ENCODE measurements at regions not wholly inside any gene's neighbourhood (a gene's known extent, or its start where the extent isn't known, plus 50 kb on each side); places are given as distances from the start of the nearest gene placed in this dataset.

GRCh38 chr12:98123021-98123461 lies 392.3 kb upstream of the TMPO start:
- no peak for DNase-seq (ENCODE audit: low read depth in 4 of 4, low spot score in 3 of 4)

GRCh38 chr12:98126637-98127335 lies 388.6 kb upstream of the TMPO start:
- DNase-seq (ENCODE audit: low read depth in 4 of 4, low spot score in 3 of 4) = no peak

GRCh38 chr12:98127336-98127679 lies 388.1 kb upstream of the TMPO start:
- DNase-seq (ENCODE audit: low read depth in 4 of 4, low spot score in 3 of 4) = no peak

GRCh38 chr12:98127854-98128253 lies 387.5 kb upstream of the TMPO start:
- no peak for DNase-seq (ENCODE audit: low read depth in 4 of 4, low spot score in 3 of 4)

- DNase-seq (ENCODE audit: low read depth in 4 of 4, low spot score in 3 of 4) = no peak
These were observed 378.8 kb upstream of the TMPO start for GRCh38 chr12:98136544-98136943.

GRCh38 chr12:98137278-98137677 lies 378.1 kb upstream of the TMPO start:
- DNase-seq (ENCODE audit: low read depth in 4 of 4, low spot score in 3 of 4) = no peak

GRCh38 chr12:98144953-98145352 lies 370.4 kb upstream of the TMPO start:
- no peak for DNase-seq (ENCODE audit: low read depth in 4 of 4, low spot score in 3 of 4)

- DNase-seq (ENCODE audit: low read depth in 4 of 4, low spot score in 3 of 4) = no peak
These were observed 369.3 kb upstream of the TMPO start for GRCh38 chr12:98146043-98146442.

- DNase-seq (ENCODE audit: low read depth in 4 of 4, low spot score in 3 of 4) = no peak
These were observed 368.9 kb upstream of the TMPO start for GRCh38 chr12:98146487-98146886.

- no peak for DNase-seq (ENCODE audit: low read depth in 4 of 4, low spot score in 3 of 4)
These were observed 366.1 kb upstream of the TMPO start for GRCh38 chr12:98149270-98149669.

- no peak for DNase-seq (ENCODE audit: low read depth in 4 of 4, low spot score in 3 of 4)
These were observed 365.6 kb upstream of the TMPO start for GRCh38 chr12:98149691-98150210.

- no peak for DNase-seq (ENCODE audit: low read depth in 4 of 4, low spot score in 3 of 4)
These were observed 364.2 kb upstream of the TMPO start for GRCh38 chr12:98151105-98151590.

- no peak for DNase-seq (ENCODE audit: low read depth in 4 of 4, low spot score in 3 of 4)
These were observed 363.4 kb upstream of the TMPO start for GRCh38 chr12:98151984-98152383.

- peak; percentile 12 to 33 (median 18) for DNase-seq (ENCODE audit: low read depth in 4 of 4, low spot score in 3 of 4)
These were observed 360.5 kb upstream of the TMPO start for GRCh38 chr12:98154850-98155249.

- DNase-seq (ENCODE audit: low read depth in 4 of 4, low spot score in 3 of 4) = no peak
These were observed 358.7 kb upstream of the TMPO start for GRCh38 chr12:98156697-98157096.

GRCh38 chr12:98162906-98163678 lies 352.3 kb upstream of the TMPO start:
- no peak for DNase-seq (ENCODE audit: low read depth in 4 of 4, low spot score in 3 of 4)

GRCh38 chr12:98172304-98172703 lies 343.1 kb upstream of the TMPO start:
- DNase-seq (ENCODE audit: low read depth in 4 of 4, low spot score in 3 of 4) = no peak

GRCh38 chr12:98172801-98173200 lies 342.6 kb upstream of the TMPO start:
- DNase-seq (ENCODE audit: low read depth in 4 of 4, low spot score in 3 of 4) = no peak

- DNase-seq (ENCODE audit: low read depth in 4 of 4, low spot score in 3 of 4) = no peak
These were observed 341.5 kb upstream of the TMPO start for GRCh38 chr12:98173773-98174427.

GRCh38 chr12:98174428-98174809 lies 341.0 kb upstream of the TMPO start:
- no peak for DNase-seq (ENCODE audit: low read depth in 4 of 4, low spot score in 3 of 4)

GRCh38 chr12:98178126-98178525 lies 337.3 kb upstream of the TMPO start:
- DNase-seq (ENCODE audit: low read depth in 4 of 4, low spot score in 3 of 4) = no peak
